ENCODE measurements at regions not wholly inside any gene's neighbourhood (a gene's known extent, or its start where the extent isn't known, plus 50 kb on each side); places are given as distances from the start of the nearest gene placed in this dataset.

DNA sequence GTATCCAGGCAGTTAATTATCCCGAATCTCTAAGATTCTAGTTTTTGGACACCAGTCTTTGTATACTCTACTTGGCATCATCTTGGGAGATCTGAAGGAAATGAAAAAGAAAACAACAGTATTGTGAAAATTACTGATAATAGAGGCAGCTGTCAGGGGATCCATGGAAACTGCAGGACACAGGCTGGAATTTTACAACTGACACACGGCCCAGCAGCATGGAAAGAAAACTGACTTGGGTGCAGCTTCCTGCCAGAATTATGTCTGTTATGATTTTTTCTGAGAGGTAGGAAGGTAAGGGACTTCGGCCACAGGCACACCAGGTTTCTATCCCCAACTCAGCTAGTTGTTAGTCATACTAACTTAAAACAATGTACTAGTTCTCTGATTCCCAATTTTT is 57.7 kb upstream of the ERBB4 start:
- no peak for DNase-seq

DNA sequence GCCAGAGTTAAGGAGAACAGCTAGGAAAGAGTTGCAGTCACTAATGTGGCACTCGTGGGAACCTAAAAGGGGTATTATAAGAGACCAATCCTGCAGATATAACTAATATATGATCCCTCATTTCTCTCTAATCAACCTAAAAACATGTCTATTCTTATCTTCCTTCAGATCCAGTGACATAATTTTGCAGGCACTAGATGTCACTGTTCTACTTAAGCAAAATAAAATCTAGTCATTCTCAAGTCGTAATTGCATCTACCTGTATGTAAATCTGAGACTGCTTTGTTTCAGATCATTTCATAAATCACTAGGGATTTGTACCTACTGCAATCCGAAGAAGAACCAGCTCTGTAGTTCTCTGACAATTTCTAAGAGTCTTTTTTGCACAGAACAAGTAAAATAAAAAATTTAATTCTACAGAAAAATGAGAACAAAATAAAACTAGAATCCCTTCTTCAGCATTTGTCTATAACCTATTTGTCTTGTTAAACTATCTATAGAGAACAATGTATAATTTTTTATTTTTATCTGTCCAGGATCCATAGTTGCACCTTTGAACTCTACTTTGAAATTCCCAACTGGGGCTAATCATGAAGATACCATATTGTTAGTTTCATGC is 56.5 kb upstream of the ERBB4 start:
- no peak for DNase-seq

DNA sequence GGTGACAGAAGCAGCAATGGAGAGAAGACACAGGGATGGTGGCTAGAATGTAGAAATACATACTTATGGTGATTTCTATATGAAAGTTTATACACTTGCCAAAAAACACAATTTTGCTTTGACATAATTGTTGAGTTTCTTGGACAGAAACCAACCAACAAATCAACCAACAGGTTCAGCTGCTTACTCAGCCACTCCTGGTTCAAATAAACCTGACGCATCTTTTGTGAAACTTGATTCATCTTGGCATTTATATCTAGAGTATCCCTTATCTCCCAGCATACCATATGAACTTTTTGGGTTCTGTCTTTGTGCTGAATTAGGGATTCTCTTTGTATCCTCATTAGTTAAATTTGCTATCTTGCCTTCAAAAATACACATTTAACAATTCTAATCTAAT is 54.1 kb upstream of the ERBB4 start:
- no peak for DNase-seq

Measured in fibroblast of skin of scalp (primary cell).